AG20443 (cell line): ENCODE measurements at regions not wholly inside any gene's neighbourhood (a gene's known extent, or its start where the extent isn't known, plus 50 kb on each side); places are given as distances from the start of the nearest gene placed in this dataset.

ENCODE experiments used
- DNase-seq: peaks from one replicate; pipeline ENCODE4 v3.0.0; 2012; ENCODE audit warnings: low spot score, mixed read lengths

DNA sequence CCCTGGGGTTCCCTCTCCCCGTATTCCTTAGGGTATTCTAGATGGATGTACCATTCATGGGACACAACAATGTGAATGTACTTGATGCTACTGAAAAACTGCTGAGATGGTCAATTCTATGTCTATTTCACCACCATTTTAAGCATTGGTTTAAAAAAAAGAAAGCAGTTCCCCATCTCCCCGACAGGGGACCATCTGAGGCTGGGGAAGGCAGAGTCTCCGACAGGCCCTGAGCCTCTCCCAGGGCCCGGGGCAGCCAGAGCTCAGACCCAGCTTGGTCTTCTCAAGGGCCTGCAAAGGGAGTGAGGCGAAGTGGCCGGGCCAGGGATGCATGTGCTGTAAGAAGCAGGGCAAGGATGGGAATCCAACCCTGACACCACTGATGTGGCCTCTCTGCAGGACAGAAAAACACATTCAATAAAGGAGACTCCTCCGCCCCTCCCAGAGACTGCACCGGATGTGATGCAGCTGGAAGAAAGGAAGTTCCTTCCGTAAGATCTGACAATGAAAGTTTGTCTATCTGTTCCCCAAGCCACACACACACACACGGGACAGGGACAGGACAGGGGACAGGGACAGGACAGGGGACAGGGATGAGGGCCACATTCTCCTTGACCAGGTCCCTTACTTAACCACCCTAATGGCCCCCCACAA is 234.1 kb downstream of the BCL11B start:
- no peak for DNase-seq

DNA sequence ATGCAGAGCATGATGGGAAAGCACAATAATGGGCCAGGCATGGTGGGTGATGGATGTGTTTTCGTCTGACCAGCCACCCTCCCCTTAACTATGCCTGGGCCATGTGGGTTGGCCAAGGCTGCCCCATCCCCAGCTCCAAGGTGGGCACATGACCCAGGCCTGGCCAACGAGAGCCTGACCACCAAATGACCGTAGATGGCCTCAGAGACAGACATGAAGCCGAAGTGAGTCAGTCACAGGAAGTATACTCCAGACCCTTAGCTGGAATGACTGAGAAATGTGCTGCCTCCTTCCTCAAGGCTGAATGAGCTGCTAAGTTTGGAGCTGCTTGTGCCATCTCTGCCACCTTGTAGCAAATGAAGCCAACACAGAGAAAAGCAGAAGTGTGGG is 233.6 kb downstream of the BCL11B start:
- no peak for DNase-seq

DNA sequence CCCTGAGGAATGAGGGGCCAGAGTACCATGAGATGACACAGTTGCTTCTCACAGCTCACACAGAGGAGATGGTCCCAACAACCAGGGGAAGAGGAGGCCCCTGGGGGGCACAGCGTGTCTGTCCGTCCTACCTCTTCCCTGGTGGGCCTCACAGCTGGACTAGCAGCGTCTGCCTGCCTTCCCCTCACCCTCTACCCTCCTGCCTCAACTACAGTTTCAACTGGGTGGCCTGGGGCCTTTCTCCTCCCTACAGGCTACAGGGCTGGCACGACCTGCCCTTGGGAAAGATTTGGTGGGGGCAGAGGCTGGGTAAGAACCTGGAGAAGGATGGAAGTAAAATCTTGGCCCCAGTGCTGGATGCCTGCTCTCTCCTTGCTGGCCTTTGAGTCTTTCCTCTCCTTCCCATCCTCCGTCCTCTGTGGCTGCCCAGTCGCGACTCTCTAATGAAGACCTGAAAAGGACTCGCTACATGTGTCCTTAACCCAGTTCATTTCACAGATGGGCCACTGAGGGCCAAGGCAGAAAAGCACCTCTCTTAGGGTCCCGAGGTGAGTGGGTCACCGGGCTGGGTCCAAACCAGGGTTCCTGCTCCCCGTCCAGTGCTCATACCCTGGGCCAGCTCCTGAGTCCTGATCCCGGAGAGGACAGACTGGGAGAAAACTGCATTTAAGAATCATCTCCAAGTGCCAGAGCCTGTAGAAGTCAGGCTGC is 232.5 kb downstream of the BCL11B start:
- DNase-seq: no peak

DNA sequence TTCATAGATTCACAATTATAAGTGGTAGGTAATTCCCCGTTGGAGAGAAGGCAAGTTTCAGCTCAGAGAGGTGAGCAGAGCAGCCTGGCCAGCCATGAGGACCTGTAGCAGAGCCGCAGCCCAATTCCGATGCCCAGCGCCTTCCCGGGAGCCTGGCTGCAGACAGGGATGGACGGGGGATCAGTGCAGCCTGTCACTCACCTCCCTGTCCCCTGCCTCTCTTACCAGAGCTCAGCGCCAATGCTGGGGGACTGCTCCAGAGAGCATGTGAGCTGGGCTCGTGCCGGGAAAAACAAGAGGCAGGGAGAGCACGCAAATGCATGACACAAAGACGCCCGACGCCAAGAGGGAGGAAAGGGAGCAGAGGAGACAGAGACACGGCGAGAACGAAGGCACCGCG is 231.9 kb downstream of the BCL11B start:
- DNase-seq: no peak

DNA sequence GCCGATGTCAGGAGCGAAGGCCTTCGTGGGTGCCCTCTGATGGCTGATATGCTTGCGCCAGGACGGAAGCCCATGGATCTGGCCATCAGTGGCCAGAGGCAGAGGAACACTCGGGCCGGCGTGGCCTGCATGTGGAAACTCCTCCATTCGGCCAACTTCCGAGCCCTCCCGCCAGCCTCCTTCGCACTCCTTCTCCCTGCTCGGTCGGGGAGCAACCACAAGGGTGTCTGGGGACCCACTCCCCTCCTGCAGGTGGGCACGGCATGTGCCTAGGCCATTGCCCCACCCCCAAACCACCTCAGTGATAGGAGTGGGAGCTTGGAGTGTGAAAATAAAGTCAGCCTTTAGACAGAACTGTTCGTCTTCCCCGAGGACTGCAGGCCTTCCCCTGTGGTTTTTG is 231.3 kb downstream of the BCL11B start:
- no peak for DNase-seq

DNA sequence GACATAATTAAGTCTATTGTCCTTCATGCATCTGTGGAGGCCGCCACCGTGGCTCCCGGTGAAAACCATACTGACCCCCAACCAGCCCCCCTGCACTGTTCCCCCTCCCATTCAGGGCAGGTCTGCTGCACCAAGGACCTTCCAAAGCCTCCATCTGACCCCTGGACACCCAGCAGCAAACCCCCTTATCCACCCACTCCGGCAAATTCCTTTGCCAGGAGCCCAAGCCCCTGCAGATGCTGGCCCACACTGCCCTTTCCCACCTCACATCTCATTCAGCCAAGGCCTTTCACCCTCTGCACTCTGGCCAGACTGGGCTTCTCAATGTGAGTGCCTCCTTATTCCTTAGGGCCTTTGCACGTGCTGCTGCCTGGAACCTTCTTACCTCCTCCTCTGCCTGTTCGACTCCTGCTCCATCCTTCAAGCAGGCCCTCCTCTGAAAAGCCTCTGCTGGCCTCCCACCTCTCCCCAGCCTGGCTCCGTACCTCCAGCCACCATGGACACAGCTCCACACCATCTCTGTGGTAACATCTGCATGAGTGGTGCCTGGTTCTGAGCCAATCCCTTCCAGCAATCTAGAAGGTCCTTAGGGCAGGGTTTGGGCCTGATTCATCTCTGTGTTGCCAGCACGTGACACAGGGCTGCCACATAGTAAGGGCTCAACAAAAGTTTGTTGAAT is 230.7 kb downstream of the BCL11B start:
- DNase-seq: peak; percentile 42

DNA sequence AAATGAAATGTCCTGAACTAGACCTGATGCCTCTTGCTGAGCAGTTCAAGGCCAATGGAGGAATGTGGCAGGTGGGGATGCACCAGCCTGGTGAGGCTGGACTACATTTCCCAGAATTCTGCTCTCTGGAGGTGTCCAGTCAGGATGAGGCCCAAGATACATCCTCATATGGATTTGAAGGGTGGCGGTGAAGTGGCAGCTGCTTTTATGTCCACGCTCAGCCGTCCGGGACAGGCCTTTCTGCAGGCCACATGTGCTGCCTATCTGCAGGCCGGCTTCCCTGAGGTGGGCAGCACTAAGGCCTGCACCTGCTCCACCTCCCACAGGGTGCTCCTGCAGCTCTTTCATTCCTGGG is 230.2 kb downstream of the BCL11B start:
- no peak for DNase-seq

DNA sequence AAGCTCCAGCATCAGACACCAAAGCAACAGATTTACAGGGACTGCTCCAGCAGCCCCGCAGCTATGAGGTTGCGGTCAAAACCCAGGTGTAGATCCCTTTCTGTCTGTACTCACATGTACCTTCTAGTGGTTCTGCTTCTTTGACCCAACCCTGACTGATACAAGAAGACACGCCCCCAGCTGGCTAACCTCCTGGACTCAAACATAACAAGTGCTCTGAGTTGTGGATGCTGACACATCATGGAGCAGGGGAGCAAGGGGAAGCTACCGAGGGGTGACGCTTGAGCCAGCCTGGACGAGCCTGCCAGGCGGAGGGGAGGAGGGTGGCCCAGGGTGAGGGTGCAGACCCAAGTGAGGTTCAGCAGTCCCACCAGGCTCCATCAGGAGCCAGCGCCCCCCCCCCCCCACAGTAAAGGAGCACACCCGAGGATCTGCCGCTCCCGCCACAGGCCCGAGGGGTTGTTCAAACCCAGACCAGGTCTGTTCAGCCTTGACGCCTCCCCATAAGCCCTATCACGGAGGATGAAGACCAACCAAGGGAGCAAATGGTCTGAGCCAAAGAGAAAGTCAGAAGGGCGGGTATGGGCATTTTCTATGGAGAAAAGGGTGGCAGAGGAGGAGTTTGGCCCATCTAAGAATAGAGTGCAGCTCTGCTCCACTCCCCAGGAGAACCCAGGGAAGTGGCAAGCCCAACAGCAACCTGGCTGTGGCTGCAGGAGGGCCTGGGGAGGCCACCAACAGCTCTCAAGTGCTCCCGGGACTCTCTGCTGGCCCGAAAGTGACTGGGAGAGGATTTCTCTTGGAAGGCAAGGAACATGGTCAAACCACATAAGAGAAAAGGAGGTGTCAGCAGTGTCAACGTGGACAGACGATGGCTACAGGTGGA is 229.4 kb downstream of the BCL11B start:
- DNase-seq: no peak

DNA sequence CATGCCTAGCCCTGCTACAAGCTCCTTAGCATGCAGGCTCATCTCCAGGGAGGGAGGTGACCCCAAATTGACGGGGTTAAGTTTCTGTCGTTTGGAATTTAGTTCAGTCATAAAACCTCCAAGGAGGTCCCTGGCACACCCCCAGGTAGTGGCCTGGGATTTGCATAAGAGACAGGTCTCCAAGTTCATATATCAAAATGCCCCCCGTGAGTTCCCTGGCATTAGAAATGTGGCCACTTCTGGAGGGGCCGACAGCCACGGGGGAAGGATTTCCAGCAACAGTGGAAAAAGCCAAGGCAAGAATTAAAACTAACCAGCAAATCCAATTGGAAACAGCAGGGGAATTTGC is 228.8 kb downstream of the BCL11B start:
- no peak for DNase-seq

DNA sequence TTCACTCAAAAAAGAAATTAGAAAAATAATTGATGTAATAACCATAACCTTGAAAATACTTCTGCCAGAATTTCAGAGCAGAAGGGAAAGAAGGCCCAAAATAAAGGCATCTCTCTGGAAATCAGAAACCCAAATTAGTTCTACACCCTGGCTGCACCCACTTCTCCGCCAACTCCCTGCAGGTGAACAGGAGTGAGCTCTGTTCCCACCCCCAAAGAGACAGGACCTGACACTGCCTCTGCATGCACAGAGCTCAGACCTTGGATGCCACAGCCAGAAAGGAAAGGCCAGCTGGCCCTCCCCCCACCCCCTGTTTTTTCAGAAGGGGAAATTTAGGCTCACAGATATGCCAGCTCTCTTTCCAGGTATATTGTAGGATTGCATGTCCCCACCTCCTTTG is 228.2 kb downstream of the BCL11B start:
- DNase-seq: no peak

DNA sequence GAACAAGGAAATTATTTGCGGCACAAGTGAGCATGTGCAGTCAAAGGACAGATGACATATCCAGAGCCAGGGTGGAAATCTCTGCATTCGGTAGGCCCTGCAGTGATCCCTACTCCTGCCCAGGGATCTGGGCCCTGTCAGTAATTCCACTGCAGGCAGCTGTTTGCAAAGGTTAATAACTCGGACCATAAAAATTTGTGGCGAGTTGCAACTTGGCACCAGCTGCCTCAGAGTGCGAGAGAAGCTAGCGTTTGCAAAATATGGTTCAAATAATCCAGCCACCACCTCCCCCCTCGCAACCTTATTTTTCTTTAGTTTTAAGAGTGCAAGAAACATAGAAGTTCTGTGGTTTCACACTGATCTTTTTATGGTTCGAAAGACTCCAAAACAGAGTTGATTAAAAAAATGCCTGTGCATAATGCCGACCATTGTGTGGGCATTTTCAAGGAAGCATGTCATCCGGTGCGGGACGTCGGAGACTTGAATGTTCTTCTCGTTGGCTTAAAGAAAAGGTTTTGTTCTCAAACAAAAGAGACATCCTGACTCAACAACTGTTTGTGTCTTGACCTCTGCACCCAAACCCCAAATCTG is 224.5 kb downstream of the BCL11B start:
- DNase-seq: no peak

DNA sequence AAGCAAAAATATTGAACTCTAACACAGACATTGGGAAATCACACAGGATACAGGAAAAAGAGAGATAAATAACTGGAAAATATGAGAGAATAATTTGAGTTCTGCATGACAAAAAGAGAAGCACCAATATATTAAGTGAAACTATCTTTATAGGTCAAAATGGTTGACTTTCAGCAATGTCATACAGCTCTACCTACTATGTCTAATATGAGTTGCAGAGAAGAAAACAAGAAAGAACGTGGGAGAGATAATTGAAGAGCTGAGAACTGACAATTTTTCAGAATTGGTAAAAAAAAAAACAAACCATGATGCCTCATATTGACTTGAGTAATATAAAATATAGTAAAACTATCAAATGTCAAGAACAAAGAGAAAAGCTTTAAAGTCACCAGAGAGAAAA is 221.7 kb downstream of the BCL11B start:
- DNase-seq: no peak

DNA sequence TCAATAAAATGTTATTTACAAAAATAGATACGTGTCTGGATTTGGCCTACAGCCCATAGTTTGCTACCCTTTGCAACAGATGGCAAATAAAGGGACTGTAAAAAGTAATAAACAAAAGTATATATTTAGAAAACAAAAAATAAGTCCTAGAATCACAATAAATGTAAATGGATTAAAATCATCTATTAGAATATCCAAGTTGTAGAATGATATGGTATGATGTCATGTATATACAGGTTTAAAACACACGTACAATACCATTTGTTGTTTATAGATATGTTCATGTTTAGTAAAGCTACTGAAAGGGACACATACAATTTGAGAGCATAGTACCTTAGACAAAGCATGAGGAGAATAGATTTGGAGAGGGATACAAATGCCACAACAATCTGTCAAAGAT is 219.5 kb downstream of the BCL11B start:
- no peak for DNase-seq

DNA sequence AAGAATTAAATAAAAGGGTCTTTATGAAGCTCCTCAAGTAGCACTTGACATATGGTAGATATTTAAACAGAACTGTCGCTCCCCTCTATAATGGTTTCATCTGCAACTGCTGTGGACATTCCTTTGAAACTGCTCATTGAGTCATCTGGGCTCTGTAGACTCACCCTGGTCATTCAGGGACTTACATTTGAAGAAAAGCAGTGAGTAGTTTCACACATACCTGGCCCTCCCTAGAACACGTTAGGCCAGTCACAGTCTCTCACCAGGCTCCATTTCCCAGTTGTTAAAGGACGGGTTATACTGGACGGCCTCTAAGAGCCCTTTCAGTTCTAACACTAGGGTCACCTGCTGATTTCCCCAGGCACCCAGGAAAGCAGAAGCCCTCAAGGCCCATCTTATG is 217.0 kb downstream of the BCL11B start:
- peak; percentile 34 for DNase-seq

DNA sequence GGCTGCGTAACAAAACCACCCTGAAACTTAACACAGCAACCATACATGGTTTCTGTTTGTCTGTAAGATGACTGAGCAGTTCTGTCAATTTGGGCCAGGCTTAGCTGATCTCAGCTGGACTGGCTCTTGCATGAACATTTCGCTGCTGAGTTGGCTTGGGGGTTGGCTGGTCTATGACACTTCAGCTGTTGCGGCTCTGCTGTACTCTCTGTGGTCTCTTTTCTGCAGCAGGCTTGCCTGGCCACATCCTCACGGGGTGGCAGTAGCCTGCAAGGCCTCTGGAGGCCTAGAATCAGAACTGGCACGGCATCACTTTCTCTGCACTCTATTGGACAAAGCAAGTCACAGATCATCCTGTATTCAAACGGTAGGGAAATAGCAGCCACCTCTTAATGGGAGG is 216.2 kb downstream of the BCL11B start:
- no peak for DNase-seq

DNA sequence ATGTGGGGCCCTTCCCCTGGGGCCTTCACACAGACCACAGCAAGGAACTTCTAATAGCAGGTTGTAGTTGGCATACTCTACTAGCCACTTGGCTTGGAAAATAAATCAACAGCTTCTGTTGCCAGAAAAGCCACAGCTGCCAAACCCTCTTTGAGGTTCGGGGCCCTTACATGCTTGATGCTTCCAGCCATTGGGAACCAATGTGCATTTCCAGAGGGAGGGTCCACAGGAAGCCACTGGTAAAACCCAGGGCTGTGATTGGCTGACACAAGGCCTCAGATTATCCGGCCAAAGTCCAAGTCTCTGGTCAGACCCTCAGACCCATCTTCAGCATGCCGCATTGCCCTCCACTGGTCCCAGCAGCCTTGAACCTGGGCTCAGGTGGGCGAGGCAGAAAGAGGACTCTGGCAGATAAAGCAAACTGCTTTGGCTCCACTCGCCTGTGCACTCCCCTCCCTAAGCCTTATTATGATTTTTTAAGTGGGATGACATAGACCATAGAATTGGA is 214.4 kb downstream of the BCL11B start:
- no peak for DNase-seq

DNA sequence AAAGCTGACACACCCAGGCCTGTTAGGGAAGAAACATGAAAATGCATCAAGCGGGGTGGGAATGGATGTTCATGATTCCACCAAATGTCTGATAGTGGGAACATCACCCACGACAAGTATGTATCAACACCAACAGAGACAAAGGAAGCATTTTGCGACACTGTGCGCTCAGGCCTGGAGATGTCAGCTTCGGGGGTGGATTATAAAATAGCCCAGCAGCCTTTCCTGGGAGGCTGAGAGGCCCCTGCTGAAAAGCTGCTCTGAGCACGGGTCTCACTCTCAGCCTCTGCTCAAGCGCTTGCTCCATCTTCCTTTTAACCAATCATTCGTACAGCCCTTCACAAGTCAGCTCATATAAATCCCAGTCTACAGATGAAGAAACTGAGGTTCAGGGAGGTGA is 213.5 kb downstream of the BCL11B start:
- no peak for DNase-seq

DNA sequence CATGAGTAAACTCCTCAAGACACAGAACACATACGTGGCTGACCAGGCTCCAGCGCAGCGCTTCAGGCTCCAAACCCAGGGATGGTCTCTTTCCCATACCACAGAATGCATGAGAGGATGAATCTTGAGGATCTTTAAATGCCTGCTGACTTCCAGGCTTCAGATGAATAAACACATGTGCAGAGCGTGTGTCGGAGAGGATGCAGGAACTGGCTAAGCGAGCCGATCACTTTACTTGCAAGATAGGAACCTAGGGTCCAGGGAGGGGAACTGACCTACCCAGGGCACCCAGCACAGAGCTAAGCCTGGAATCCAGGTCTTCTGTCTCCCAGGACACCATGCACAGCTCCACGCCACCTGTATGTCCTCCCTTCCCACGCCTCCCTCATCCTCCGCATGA is 209.8 kb downstream of the BCL11B start:
- DNase-seq: no peak

DNA sequence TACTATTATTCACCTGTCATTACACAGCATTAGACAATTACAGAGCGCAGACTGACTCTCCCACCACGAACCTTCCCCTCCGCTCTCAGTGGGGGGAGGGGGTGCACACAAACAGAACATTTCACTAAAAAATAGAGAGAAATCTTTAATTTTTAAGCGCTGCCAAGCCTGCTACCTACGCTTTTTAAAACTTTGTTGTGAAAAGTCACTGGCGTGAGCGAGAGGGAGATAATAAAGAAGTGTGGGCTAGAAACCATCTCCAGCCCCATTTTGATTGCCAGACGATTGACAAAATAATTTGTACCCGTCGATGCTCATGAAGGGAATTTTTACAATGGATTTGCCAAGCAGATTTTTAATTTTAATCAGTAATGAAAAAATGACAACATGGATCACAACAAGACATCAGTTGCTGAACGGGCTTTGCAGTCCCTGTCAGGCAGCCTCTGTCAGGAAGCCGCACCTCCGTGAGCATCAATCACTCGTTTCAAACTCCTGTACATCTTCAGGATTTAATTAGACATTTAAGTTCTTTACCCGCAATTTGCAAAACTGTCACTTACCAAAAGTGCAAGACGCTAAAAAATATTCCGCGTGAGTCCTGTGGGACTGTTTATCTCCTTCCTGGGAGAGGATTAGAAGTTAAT is 209.1 kb downstream of the BCL11B start:
- DNase-seq: no peak

DNA sequence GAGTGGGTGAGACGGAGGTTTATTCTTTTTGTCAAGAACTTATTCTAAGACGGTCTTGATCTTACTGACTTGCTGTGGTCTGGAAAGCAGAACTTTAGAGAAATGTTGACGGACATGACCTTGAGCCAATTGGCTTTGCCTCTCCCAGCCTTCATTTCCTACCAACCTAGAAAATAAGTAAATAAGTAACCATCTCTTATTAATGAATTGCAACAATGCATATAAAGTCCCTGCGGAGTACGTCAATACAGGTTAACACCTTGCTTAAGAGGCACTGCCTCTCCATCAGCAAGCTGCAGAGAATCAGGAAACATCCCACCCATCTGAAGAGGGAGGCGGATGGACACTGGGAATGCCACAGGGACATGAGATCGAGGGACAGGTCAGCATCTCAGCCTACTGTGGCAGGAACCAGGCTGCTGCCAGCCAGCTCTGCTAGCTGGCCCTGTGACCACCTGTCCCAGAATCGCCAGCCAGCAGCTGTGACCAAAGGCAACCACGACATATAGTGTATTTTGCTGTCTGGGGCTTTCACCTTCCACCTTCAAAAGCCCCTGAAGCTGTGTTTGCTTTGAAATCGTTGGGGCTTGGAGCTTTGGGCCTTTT is 208.3 kb downstream of the BCL11B start:
- DNase-seq: no peak

DNA sequence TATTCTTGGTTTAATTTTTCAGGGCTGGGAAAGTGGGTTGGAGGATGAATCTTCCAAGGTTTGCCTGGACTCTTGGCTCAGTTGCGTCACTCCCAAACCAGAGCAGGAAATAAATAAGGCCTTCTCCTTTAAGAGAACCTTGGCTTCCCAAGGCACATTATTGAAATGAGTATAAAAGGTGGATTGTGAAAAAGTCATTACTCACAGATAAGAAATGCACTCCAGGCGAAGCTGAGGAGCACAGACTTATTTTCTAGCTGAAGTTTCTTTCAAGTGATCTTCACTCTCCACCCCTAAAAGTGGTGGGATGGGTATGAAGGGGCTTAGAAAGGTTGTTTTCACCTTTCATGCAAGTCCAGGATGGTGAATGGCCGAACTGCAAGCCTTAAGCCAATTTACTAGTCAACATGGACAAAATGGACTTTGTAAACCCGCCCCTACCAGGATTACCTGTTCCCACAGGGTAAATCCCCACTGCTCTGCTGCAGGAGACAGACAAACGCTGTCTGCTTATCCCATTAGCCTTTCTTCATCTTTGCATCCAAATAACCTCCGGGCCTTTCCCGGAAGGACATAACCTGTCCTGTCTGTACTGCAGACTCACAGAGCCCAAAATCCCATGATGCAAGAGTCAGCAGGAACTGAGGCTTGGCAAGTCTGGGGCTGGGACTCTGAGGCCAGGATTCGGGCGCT is 207.6 kb downstream of the BCL11B start:
- DNase-seq: peak; percentile 33
